ENCODE measurements at regions not wholly inside any gene's neighbourhood (a gene's known extent, or its start where the extent isn't known, plus 50 kb on each side); places are given as distances from the start of the nearest gene placed in this dataset.

- TF ChIP-seq CTCF (IDR thresholded peaks at IDR 0.05): no peak
- no peak for TF ChIP-seq POLR2A (IDR thresholded peaks at IDR 0.05)
- no peak for TF ChIP-seq POLR2AphosphoS5 (IDR thresholded peaks at IDR 0.05)
Observed at GRCh38 chr2:180450841-180451240, 443.7 kb upstream of the CWC22 start.
